ENCODE measurements at regions not wholly inside any gene's neighbourhood (a gene's known extent, or its start where the extent isn't known, plus 50 kb on each side); places are given as distances from the start of the nearest gene placed in this dataset.
"Not testable (repeated sequence)": the region's sequence is repeated elsewhere in the genome, so short reads cannot be mapped to it uniquely, and the experiment has no call there.

- DNase-seq: no peak
These were observed 157.3 kb upstream of the EPB41L4A start for GRCh38 chr5:112576298-112576925.

DNA sequence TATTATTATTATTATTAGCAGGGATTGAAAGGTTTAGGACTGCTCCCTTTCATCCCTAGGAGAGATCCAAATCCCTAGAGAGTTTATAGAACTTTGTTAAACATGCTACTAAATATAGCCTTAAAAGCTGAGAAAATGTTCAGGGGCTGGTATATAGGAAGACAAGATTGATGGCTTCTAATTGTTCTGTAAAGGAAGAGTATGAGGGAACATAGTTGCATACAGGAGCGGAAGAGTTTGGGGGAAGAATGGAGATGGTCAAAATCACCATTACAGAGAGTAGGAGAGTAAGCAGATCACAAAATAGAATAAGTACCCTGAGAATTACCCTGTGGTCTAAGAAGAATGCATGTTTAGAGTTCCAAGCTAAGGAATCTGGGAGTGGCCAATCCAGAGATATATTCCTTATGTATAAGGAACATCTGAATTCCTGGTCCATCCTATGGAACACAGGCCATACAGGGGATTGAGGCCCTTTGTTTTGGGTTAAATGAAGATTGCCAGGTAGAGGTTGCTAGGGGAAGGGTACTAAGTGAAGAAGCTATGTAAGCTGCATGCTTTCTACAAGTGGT lies 158.0 kb upstream of the APC start:
- DNase-seq: no peak

- no peak for DNase-seq
These were observed 155.8 kb upstream of the APC start for GRCh38 chr5:112581811-112582320.

DNA sequence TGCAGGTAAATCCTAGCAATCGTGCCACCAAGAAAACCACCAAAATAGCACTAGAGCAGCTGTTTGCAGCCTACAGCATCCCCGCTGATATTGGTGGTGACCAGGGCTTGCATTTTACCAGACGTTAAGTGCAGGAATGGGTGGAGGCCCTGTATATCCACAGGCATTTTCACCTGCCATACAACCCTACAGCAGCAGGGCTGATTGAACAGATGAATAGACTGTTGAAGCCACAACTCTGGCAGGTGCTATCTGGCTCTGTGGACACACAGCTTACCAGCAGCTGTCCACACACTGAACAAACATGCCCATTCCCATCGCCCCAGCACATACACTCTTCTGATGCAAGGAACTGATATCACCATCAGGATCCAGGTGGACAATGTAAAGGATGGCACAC lies 154.5 kb upstream of the APC start:
- peak; percentile 78 for DNase-seq

GRCh38 chr5:112584781-112585180 lies 152.9 kb upstream of the APC start:
- no peak for DNase-seq

- no peak for DNase-seq
These were observed 151.1 kb upstream of the APC start for GRCh38 chr5:112586596-112587062.

GRCh38 chr5:112590858-112591257 lies 146.8 kb upstream of the APC start:
- DNase-seq: not testable (repeated sequence)

- no peak for DNase-seq
These were observed 143.4 kb upstream of the APC start for GRCh38 chr5:112594095-112594850.

DNA sequence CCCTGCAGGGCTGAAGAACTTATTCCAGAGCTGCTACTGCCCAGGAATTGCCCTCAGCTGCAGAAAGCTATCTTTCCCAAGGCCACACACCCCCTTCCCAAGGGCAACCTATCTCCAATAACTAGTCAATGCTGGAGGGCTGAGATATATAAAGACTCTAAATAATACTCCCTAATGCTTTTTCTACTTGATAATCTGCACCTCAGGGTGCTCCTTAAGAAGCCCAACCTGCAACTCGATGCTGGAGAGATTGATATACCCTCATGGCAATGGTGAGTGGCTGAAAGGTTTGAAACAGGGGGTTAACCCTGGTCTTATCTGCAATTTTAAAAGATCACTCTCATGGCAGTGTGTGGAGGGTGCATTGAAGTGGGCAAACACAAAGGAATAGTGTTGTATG lies 142.7 kb upstream of the APC start:
- no peak for DNase-seq

GRCh38 chr5:112597831-112598230 lies 139.9 kb upstream of the APC start:
- DNase-seq: no peak

- DNase-seq: not testable (repeated sequence)
These were observed 137.2 kb upstream of the APC start for GRCh38 chr5:112600510-112600909.

- no peak for DNase-seq
These were observed 132.7 kb upstream of the APC start for GRCh38 chr5:112604732-112605630.

GRCh38 chr5:112608975-112609374 lies 128.7 kb upstream of the APC start:
- DNase-seq: no peak

DNA sequence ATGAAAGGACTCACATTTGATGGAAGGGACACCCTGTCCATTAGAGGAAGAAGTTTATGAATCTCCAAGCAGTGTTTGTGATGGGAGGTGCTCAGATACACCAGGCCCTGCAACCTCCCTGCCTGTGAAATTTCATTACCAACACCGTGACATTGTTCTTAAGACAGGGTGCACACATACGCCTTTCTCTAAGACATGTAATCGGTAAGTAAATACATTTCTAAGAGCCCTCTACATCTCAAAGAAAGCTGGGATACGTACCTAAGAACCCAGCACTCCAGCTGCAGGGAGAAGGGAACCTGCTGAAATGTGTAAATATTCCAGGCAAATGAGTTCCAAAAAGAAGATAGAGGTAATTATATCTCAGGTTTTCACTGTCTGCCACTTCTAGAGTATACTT lies 125.0 kb upstream of the APC start:
- DNase-seq: no peak

GRCh38 chr5:112614285-112614684 lies 123.4 kb upstream of the APC start:
- DNase-seq: no peak

GRCh38 chr5:112614986-112615385 lies 122.7 kb upstream of the APC start:
- no peak for DNase-seq

DNA sequence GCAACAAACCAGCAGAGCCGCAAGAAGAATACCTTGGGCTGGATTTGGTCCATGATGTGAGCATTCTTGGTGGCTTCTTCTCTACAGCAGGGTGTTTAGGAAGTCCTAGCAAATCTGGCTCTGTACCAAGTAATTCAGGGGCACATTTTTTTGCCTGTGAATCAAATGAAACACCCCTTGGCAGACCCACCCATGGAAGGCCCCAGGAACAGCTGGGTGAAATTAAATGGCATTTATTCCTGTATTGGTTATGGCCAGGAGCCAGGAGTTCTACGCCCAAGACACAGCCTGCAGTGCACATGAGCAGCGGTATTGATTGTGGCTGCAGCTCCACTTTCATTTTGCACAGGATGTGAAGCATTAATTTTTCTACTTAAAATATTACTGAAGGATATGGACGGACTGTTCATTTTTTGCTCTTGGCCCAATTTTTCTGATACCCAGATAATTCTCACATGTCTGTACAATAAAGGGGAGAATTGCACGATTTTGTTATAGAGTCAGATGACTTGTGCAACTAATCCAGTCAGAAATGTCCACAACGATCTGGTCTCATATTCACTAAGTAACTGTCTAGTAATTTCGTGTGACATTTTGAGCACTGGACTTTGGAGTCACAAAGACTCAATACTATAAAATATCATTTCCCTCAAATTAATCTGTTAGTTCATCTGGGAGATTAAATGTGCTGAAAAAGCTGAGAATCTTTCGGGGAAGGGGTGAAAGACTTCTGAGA lies 120.7 kb upstream of the APC start:
- DNase-seq: no peak

- DNase-seq: no peak
These were observed 112.4 kb upstream of the APC start for GRCh38 chr5:112625246-112625645.

GRCh38 chr5:112625689-112626438 lies 111.8 kb upstream of the APC start:
- DNase-seq: no peak

DNA sequence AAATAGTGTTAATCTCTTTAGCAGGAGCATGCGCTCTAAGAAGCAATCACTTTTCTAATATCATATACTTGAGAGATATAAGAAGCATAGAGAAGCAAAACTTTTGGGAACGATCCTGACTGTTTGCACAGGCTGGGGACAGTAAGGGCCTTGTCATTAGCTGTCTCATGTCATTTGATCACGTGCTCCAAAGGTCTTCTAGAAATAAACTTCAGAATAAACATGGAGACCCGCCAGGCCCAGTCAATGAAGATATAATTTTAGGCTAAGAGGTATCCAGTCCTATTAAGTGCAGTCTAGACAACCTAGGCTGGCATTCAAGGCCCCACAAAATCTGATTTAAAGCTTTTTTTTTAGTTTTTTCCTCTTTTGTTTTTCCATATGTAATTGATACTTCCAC lies 111.0 kb upstream of the APC start:
- no peak for DNase-seq

GRCh38 chr5:112628214-112628980 lies 109.3 kb upstream of the APC start:
- peak; percentile 24 for DNase-seq

Measured in NCI-H774 (cell line).